Right kidney (tissue), 1 donor: ENCODE measurements at regions not wholly inside any gene's neighbourhood (a gene's known extent, or its start where the extent isn't known, plus 50 kb on each side); places are given as distances from the start of the nearest gene placed in this dataset.

Experiments used
- DNase-seq: peaks from one replicate; pipeline ENCODE4 v3.0.0-alpha.2; 2016

DNA sequence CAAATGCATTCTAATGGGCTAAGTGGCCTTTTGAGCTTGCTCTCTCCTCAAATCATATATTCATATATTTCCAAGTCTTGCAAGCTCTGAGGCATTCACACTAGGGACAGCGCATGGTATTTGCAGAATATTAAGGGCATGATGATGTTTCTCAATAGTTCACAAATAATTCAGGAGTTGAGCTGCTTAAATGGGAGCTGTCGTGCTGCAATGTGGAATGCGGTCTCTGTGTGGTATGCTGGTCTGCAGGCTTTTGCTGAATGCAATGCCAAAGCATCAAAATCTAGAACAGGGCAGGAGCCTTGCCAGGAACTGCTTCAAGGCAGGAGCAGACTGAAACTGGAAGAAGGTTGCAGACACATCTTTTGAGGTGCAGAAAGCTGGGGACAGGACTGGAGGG lies 1060.0 kb downstream of the TBC1D22A start:
- no peak for DNase-seq

DNA sequence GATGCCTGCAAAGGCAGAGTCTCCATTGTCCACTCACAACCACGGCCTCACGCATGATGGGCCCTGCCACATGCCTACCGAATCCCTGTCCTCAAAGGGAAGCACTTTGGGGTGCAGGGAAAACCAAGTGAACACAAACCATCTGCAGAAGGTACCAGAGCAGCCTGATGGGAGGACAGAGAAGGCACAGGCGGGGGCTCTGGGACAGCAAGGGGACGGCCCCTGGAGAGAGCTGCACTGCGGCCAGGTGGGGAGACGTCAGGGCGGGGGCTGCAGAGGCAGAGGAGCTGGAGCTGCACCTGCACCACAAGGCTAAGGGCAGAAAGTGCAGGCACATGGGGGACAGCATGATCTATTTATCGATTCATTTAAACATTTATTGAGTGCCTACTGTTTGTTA lies 1056.0 kb downstream of the TBC1D22A start:
- DNase-seq = no peak

DNA sequence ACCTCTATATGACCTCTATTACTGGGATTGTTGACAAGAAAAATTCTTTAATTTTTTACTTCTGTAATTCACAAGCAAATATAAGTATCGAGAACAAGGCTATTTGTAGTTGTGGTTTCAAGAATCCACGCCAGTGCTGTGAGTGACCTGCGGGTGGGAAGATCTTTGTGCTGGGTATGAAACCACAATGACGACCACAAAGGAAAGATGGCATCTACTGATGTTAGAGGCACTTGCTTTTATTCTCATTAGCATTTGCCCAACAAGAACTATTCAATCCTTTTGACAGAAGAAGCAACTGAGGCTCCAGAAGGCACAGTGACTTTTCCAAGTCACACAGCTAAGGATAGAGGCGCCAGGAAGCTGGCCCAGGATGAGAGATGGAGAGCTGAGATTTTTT lies 1054.9 kb downstream of the TBC1D22A start:
- no peak for DNase-seq

DNA sequence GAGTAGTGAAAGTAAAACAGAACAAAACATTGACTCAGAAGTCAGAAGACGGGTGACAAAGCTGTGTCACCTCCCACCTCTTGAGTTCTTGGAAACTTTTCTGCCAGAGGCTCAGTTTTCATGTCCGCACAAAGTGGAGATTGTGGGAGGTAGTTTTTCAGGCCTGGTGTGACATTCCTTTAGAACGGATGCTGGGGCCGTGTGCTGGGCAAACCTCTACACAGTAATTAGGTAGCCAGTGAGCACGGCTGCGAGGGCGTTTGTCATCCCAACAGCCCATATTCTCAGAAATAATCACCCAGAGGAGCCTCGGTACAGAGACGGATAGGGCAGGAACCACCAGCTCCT lies 1054.4 kb downstream of the TBC1D22A start:
- no peak for DNase-seq

DNA sequence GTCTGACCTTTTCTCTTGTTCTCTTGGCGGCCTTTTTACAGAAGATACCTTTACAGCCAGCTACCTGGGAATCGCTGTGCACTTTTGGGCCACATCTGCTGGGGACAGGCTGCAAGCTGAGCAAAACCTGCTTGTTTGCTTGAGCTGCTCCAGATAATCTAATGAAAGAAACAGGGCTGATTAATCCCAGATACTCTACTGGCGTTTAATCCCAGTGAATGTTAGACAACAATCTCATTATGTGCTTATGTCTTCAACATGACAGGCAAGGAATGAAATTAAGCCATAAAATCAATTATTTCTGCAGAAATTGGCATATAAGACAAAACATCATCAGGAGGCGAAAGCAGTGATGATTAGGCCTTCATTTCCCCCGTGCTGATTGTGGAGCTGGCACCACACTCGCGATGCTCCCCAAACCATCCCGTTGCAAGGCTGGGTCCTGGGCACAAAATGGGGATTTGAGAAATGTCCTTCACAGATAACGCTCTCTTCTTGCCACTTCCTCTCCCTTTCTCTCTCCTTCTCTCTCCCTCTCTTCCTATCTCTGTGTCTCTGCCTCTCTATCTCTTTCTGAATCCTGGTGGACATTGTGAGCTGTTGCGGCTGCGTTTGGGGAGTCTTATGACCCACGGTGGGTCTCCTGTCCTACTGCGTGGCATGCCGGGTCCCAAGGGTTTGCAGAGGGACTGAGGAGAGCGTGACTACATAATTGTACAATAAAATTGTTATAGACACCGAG lies 1053.8 kb downstream of the TBC1D22A start:
- no peak for DNase-seq

DNA sequence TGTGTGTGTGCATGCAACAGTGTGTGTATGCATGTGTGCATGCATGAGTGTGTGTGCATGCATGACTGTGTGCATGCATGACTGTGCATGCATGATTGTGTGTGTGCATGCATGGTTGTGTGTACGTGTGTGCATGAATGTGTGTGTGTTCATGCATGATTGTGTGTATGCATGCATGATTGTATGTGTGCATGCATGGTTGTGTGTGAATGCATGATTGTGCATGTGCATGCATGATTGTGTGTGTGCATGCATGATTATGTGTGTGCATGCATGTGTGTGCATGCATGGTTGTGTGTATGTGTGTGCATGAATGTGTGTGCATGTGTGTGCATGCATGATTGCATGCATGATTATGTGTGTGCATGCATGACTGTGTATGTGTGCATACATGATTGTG lies 1052.0 kb downstream of the TBC1D22A start:
- DNase-seq = no peak

DNA sequence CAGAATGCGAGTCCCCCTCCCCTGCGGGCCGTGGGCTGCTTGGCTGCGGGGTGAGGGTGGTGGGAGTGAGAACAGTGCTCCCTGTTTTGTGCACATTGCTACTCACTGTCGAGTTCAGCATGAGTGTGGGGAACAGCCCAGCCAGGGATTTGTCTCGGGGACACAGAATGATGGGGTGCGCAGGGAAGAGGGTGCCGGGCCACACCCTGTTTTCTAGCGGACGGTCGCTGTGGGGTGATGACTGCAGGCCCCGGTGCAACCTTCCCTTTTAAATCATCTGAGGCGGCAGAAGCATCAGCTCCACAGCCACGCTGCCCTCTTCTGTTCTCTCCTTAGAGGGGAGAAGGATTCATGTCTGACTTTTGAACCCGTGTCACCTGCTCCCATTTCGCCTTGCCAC lies 1051.2 kb downstream of the TBC1D22A start:
- DNase-seq = no peak

DNA sequence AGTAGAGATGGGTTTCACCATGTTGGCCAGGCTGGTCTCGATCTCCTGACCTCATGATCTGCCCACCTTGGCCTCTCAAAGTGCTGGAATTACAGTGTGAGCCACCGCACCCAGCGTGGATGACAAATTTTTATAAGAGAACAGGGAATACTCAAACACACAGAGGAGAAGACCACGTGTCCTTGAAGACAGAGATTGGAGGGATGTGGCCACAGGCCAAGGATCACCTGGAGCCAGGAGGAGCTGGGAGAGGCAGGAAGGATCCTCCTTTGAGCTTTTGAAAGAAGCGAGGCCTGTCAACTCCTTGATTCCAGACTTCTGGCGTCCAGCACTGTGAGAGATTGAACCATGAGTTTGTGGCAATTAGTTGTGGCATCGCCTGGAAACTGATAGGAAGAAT lies 1049.5 kb downstream of the TBC1D22A start:
- no peak for DNase-seq

DNA sequence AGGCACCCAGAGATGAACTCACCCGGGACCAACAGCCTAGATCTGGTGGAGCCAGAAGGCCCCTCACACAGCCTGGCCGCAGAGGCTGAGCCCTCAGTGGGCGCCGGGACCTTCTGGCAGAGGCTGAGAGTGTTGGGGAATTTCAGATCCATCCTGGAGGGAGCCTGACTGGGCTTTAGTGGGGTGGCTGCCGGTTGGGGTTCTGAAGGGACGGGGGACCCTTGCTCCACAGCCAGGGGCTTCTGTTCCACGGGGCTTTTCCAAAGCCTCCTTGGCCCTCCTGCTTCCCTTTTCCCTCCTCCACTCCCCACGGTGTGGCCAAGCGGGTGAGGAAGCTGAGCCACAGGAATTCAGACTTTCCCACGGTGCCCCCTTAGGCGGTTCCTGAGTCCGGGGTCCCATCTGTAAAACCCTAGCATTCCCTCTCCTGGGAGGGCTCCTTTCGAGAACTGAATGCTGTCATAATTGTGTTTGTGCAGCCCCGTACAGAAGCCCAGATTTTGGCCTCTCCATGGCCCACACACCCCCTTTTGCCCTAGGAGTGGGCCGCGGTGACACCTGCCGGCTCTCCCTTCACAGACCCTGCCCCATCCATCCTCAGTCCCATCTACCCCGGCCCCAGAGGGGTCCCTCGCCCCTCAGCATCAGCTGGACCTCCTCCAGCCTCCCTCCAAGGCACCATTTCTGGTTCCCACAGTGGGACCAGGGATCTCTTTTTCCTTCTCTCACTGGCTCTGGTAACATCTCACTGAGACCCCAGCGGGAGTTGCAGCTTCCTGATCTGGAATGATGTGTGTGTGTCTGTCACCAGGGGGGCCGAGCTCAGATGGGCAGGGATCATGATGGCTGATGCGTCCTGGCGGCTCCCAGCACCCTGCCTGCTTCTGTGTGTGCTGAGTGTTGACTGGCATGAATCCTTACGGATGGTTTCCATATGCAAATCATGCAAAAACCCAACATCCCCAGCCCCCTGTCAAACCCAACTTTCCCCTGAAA lies 1048.4 kb downstream of the TBC1D22A start:
- no peak for DNase-seq

DNA sequence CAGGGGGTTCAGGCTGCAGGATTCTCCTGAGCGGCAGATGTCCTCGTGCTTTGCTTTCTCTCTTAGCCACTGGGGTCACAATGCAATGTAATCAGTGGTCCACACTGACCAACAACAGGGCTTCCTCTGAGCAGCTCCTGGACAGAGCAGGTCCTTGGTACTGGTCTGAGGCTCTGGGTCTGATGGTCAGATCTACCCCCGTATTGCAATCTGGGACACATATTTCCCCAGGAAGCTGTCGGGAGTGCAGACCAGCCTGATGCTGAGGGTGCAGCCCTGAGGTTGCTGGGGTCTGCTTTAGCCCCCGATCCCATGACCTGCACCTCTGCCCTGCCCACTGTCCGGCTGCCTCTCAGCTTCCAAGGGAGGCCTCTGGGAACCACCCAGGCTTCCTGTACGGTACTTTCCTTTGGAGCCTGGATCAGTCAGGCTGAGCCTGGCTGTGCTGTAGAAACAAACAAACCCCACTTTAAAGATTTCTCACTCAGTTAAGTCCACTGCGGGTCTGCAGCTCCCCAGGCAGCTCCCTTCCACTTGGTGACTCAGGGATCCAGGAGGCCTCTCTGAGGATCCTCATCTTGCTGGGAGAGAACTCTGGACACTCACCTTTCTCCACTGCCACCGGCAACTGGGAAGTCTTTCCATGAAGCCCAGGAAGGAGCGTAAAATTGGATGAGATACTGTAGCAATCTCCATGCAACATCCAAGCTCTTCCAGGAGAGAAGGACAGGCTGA lies 1046.6 kb downstream of the TBC1D22A start:
- DNase-seq = no peak

DNA sequence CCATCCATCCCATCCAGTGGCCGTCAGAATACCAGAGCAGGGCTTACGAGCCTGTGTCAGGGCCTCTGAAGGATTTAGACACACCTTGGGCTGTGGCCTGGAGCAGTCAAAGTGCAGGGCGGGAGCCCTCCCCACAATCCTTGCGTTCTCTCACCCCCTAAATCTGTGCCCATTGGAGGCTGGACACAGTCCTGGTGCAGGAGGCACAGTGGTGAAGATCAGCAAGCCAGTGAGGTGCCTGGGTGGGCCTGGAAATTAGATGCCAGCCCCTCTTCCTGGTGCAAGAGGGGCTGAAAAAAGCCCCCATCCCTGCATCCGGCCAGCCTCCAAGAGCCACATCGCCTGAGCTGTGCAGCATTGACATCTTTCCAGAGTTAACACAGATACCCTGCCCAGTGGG lies 1045.8 kb downstream of the TBC1D22A start:
- no peak for DNase-seq

DNA sequence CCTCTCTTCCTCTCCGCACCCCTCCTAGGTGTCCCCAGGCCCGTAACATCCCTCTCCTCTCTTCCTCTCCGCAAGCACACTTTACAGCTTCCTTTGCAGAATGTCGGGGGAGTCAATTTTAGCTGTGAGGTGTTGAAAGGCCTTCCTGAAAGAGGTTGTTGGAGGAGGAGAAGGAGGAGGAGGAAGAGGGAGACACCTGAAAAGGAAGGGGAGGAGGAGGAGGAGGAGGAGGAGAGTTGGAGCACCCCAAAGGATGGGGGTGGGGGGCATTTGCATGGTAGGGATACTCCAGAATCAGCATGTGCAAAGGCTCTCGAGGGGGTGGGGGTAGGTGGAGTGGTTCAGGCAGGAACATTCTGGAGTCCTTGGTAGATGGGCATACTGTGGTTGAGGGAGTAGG lies 1045.1 kb downstream of the TBC1D22A start:
- DNase-seq = no peak

DNA sequence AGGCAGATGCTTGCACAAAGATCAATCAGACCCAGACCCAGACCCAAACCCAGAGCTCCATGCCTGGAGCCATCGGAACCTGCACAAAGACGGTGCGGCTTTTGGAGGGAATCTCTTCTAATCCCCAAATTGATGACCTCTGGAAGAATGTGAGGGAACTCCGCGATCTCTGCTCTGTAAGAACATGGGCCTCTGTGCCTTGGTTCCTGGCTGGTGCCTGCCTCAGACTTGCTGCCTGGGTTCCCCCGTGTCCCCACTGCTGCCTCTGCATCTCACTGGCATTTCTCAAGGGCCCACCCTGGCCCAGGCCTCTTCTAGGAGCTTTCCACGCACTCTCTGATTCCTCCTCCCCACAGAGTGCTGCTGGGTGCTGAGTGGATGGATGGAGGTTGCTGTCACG lies 1044.4 kb downstream of the TBC1D22A start:
- no peak for DNase-seq

DNA sequence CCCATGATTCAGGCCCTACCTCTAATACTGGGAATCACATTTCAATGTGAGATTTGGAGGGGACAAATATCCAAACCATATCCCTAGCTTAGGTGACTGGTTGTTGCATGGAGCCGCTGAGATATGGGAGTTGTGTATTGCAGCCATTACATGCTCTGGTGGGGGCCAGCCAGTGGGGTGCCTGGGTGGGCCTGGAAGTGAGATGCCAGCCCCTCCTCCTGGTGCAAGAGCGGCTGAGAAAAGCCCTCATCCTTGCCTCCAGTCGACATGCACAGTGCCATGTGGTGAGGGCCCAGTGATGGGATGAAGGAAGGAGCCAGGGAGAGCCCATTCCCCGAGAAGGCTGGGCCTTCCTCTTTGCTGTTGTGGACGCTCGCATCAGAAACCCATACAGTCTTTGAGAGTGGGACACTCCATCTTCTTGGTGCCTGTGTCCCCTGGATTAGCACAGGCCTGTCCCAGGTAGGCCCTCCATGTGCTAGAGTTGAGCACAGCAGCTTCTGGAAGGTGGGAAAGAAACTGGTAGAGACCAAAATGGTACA lies 1043.0 kb downstream of the TBC1D22A start:
- DNase-seq = no peak

DNA sequence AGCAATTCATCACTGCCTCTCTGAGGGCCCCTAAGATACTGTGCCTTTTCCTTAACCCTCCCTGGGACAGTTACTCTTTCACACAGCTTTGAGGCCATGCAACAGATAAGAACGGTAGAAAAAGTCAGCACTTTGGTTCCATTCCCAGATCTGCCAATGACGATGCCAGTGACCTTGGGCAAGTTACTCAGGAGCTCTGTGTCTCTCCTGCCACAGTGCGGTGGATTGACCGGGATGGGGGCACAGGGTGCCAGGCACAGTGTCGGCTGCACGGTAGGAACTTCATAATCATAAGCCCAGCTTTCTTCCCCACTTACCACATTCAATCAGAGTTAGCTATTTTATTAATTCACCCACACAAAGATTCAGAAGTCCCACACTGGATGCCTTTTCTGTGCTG lies 1041.8 kb downstream of the TBC1D22A start:
- no peak for DNase-seq

DNA sequence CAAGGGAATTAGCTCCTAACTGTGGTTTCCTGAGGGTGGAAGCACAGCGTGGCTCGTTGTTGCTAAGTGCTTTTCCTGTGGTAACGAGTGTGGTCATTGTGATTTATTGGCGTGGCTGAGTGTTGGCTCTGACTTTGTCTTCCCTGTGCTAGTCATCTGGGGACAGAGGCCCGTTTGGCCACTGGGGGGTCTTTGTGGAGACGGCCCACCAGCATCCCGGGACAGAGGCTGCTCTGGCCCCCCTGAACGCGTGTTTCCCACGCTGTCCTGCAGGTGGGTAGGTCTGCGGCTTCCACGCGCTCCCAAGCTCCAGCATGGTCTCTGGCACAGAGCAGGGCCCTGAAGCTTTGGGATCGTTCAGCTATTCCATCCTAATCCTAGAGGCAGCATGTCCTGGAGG lies 1040.0 kb downstream of the TBC1D22A start:
- DNase-seq = no peak

DNA sequence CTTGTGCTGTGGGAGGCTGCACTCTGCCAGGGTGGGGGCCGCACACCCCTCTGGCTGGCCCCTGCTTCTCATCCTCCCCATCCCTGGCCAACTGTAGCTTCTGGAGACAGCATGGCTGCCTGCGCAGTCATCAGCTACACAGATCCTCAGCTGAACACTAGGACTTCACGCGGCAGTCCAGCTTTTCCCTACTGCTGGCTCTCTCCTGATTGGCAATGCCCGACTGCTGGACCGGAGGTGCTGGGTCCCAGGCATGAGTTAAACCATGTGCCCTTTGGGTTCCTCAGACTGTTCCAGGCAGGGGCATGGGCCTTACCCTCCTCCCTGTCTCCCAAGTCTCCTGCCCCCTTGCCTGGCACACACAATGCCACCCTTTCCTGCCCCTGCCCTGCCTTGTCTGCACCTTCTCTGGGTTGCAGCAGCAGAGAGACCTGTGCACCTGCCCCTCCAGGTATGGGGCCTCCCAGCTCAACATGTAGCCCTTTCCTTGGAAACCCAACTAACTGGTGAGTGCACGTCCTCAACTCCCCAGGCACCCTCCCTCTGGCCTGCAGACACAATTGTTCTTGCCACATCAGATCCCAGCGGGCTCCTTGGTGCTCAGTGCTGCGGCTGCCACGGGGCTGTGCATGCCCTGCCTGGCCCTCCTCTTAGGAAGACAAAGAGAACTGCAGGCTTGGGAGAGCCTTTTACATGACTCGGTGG lies 1039.2 kb downstream of the TBC1D22A start:
- no peak for DNase-seq

DNA sequence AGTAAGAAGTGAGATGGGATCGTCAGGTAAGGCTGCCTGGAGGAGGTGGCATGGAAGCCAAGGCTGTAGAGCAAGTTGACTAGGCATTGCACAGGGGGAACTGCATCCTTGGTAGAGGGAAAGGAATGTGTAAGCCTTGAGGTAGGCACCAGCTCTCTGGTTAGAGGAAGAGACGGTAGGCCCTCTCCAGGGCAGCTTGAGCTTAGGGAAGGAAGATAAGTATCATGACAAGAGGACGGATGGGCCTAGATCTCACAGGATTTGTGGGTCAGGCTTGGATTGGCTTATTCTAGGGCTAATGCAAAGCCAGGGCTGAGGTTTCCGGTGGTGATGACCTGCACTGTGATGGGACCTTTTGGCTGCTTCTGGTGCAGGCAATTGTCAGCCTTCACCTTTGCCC lies 1035.8 kb downstream of the TBC1D22A start:
- no peak for DNase-seq

DNA sequence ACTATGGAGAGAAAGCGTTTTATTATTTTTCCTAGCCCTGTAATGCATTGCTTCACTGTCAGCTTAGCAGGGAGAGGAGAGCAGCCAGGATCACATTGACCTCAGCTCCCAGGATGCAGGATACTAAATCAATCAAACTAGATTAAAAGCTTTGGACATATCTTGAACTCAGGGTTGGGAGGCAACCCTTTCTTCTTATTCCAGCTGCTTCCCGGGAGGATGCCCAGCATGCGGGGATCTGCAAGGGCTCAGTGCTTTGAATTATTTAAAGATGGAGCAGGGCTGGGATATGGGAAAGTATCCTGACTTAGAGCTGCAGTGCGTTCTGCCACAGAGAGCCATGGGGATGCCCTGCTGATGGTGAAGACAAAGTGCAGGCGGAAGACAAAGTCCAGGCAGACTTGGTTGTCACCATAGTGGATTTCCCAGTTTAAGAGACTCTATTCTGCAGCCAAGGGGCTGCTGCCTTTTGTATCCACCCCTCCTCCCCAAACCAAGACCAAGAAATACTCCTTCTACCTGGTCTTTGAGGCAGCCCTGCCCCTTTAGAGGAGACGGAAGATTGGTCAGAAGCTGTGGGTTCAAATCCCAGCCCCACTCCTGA lies 1035.0 kb downstream of the TBC1D22A start:
- no peak for DNase-seq

DNA sequence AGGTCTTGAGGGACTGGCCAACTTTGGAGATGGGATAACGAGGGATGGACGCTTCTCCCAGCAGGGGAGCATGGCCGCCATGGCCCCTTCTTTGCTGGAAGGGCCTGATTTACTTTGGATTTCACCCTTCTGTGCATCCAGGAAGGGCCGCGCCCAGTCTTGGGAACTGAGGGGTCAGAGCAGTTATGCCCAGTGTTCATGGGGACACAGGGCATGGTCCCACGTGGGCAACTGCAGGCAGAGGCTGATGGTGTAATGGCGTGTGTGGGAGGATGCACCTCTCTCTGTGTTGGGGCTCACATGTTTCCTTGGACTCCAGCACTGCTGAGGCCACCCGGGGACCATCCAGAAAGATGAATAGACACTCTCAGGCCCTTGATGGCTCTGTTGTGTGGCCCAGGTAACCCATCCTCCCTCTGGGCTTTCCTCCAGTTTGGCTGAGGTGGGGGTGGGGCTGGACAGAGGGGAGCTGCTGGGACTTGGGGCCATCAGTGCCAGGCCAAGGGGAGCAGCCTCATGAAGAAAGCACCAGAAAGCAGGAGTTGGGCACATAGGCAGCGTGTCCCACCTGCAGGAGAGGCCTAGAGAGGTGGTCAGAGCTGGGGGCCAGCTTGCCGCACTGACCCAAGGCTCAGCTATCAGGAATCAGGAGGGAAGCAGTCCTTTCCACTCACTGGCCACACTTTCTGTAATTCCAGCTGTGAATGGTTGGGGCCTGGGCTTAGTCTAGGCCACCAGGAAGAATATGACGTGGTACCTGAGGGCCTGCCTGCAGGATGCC lies 1033.9 kb downstream of the TBC1D22A start:
- DNase-seq = no peak
